ENCODE measurements at regions not wholly inside any gene's neighbourhood (a gene's known extent, or its start where the extent isn't known, plus 50 kb on each side); places are given as distances from the start of the nearest gene placed in this dataset.

GRCh38 chr5:77874691-77875090 is 98.6 kb upstream of the TBCA start:
- TF ChIP-seq CTCF (conservative IDR thresholded peaks at IDR 0.05; ENCODE audit: low read depth, low read length) (no peak), EZH2 (IDR thresholded peaks at IDR 0.05; ENCODE audit: low read length, unreplicated experiment) (no peak), EZH2phosphoT487 (IDR thresholded peaks at IDR 0.05; ENCODE audit: borderline replicate concordance, low read length) (no peak)
